Upper lobe of left lung (tissue), 6 donors: ENCODE measurements at regions not wholly inside any gene's neighbourhood (a gene's known extent, or its start where the extent isn't known, plus 50 kb on each side); places are given as distances from the start of the nearest gene placed in this dataset.
"Not testable (repeated sequence)": the region's sequence is repeated elsewhere in the genome, so short reads cannot be mapped to it uniquely, and the experiment has no call there.

Source experiments
- ATAC-seq, 2 donors: fragments of 200-7000 bp; cut with Tn5 transposase; one replicate each; pipeline ENCODE4 v1.9.1; 2022; ENCODE audit warnings: mild to moderate bottlenecking in 2 of 2, moderate library complexity in 2 of 2; ENCODE audit not compliant: low FRiP score in 2 of 2
- DNase-seq, 2 donors: peaks; one replicate each; pipeline ENCODE4 v3.0.0-alpha.2; 2019 to 2020
- H3K27ac ChIP-seq, 4 donors: fragments of 200-600 bp; sonication (generic); one replicate each; pipeline ENCODE4 v1.5.1; 2016 to 2019
- H3K27me3 ChIP-seq, 4 donors: fragments of 200-600 bp; sonication (generic); one replicate each; pipeline ENCODE4 v1.5.1; 2017 to 2019
- H3K36me3 ChIP-seq, 4 donors: fragments of 200-600 bp; sonication (generic); one replicate each; pipeline ENCODE4 v1.5.1; 2016 to 2019
- H3K4me1 ChIP-seq, 4 donors: fragments of 200-600 bp; sonication (generic); one replicate each; pipeline ENCODE4 v1.5.1; 2018 to 2019
- H3K4me3 ChIP-seq, 4 donors: fragments of 200-600 bp; sonication (generic); one replicate each; pipeline ENCODE4 v1.5.1; 2017 to 2019; ENCODE audit warnings: mild to moderate bottlenecking in 2 of 4, moderate library complexity in 1 of 4
- H3K9me3 ChIP-seq, 4 donors: fragments of 200-600 bp; sonication (generic); one replicate each; pipeline ENCODE4 v1.5.1; 2018 to 2019
- WGBS, 2 donors: methylation state at CpG; one replicate each; pipeline ENCODE4 v1.1.5; 2017 to 2018; 5-methylcytosine and 5-hydroxymethylcytosine counted together
- donor health status: DM: no; HTN: no; CAD: no; lungs with moderate emphysema.
- donor health status: DM: no; HTN: yes; CAD: no; lungs with severe emphysema.

GRCh38 chr15:20628538-20628937 lies 86.9 kb upstream of the GOLGA6L6 start:
- peak in 1 of 2 donors; percentile 58 for ATAC-seq
- WGBS, 2 donors: no CpG with 5 or more reads among the region's 30 CpGs
- H3K9me3 ChIP-seq, H3K4me1 ChIP-seq, DNase-seq, H3K27ac ChIP-seq, H3K36me3 ChIP-seq, H3K4me3 ChIP-seq, H3K27me3 ChIP-seq: not testable (repeated sequence)

DNA sequence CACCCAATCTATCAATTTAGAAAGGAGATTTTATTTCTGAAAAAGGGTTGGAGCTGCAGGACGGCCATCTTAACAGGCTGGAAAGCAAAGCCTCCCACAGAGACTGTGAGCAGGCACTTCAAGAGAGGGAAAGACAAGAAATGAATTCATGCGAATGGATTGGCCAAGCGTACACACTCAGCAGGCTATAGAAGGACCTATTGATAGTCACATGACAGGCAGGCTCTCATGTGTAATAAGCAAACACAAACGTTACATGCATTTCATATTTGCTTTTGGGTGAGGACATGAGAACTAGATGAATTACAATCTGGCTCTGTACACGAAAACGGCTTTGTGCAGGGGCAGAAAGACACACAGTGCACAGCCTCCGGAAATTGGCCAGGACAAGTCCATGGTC lies 83.9 kb upstream of the GOLGA6L6 start:
- ATAC-seq: peak in 1 of 2 donors; percentile 39
- not testable (repeated sequence) for H3K27me3 ChIP-seq, H3K36me3 ChIP-seq, H3K4me3 ChIP-seq, H3K9me3 ChIP-seq, H3K27ac ChIP-seq, H3K4me1 ChIP-seq, DNase-seq
- WGBS, 2 donors: 71% methylated on average over 4 of the region's 7 CpGs; no CpG with 5 or more reads in 1 of the 2 donors

- DNase-seq, H3K4me1 ChIP-seq, H3K27ac ChIP-seq, H3K36me3 ChIP-seq, H3K27me3 ChIP-seq, H3K4me3 ChIP-seq, H3K9me3 ChIP-seq: not testable (repeated sequence)
- ATAC-seq: peak in 1 of 2 donors; percentile 19
- 73% methylated on average over 3 of the region's 3 CpGs; no CpG with 5 or more reads in 1 of the 2 donors for WGBS, 2 donors
Measured at GRCh38 chr15:20624085-20624484, 82.5 kb upstream of the GOLGA6L6 start.

DNA sequence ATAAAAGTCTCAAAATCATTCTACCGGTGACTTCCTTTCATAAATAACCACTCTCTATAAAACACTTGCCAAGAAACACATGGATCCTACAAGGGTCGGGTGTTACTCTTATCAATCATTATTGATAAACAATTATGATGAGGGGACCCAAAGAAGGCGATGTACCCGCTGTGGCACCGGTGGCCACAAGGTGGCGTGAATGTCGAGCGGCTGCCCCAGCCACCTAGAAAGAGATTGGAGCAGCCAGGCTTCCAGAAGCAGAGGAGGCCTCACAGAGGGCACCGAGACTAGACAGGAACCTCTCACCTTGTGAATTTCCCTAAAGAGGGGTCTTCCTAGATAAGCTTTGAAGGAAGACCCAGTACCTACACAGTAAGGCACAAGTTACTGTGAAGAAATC lies 80.5 kb upstream of the GOLGA6L6 start:
- not testable (repeated sequence) for H3K36me3 ChIP-seq, H3K27me3 ChIP-seq, H3K4me3 ChIP-seq, H3K9me3 ChIP-seq, H3K4me1 ChIP-seq, H3K27ac ChIP-seq, DNase-seq
- peak in 1 of 2 donors; percentile 34 for ATAC-seq
- no CpG with 5 or more reads among the region's 9 CpGs for WGBS, 2 donors

- WGBS, 2 donors: 69 to 75% methylated on average over 7 to 8 of the region's 10 CpGs
- DNase-seq: not testable (repeated sequence)
Measured at GRCh38 chr15:20614549-20614948, 72.9 kb upstream of the GOLGA6L6 start.

DNA sequence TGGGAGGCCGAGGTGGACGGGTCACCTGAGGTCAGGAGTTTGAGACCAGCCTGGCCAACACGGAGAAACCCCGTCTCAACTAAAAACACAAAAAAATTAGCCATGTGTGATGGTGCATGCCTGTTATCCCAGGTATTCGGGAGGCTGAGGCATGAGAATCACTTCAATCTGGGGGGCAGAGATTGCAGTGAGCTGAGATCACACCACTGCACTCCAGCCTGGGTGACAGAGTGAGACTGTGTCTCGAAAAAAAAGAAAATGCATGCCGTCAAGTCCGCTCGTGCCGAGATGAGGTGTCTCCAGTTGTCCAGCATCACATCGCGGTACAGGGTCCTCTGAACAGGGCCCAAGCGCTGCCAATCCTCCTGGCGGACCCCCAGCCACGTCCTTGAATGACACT lies 71.2 kb upstream of the GOLGA6L6 start:
- not testable (repeated sequence) for H3K4me1 ChIP-seq, H3K27ac ChIP-seq, H3K27me3 ChIP-seq, H3K36me3 ChIP-seq, H3K9me3 ChIP-seq, ATAC-seq, DNase-seq, H3K4me3 ChIP-seq
- 78 to 86% methylated on average over 7 to 10 of the region's 15 CpGs for WGBS, 2 donors

More at GRCh38 chr15:20614549-20614948, 72.9 kb upstream of the GOLGA6L6 start:
- H3K4me3 ChIP-seq, H3K27me3 ChIP-seq, H3K4me1 ChIP-seq, H3K36me3 ChIP-seq, ATAC-seq, H3K9me3 ChIP-seq, H3K27ac ChIP-seq: not testable (repeated sequence)

GRCh38 chr15:20612356-20612755 lies 70.8 kb upstream of the GOLGA6L6 start:
- WGBS, 2 donors: 83 to 93% methylated on average over 5 of the region's 9 CpGs
- not testable (repeated sequence) for H3K27me3 ChIP-seq, H3K27ac ChIP-seq, H3K36me3 ChIP-seq, H3K9me3 ChIP-seq, H3K4me1 ChIP-seq, H3K4me3 ChIP-seq
- DNase-seq: peak in 1 of 2 donors; percentile 37
- peak; percentile 33 to 54 for ATAC-seq

GRCh38 chr15:20611667-20612290 lies 70.2 kb upstream of the GOLGA6L6 start:
- not testable (repeated sequence) for DNase-seq, H3K27me3 ChIP-seq, H3K27ac ChIP-seq, H3K4me1 ChIP-seq, H3K9me3 ChIP-seq, H3K4me3 ChIP-seq, H3K36me3 ChIP-seq
- WGBS, 2 donors: no CpG with 5 or more reads among the region's 11 CpGs
- ATAC-seq: peak; percentile 23 to 28

GRCh38 chr15:20608179-20608578 lies 66.6 kb upstream of the GOLGA6L6 start:
- H3K36me3 ChIP-seq, H3K9me3 ChIP-seq, ATAC-seq, H3K27me3 ChIP-seq, DNase-seq, H3K4me3 ChIP-seq, H3K4me1 ChIP-seq, H3K27ac ChIP-seq: not testable (repeated sequence)
- WGBS, 2 donors: 88 to 94% methylated on average over 5 to 6 of the region's 9 CpGs

- peak in 1 of 2 donors; percentile 10 for ATAC-seq
- H3K4me3 ChIP-seq, H3K9me3 ChIP-seq, H3K27ac ChIP-seq, H3K4me1 ChIP-seq, H3K27me3 ChIP-seq, H3K36me3 ChIP-seq: not testable (repeated sequence)
- 50% methylated on average over 2 of the region's 3 CpGs; no CpG with 5 or more reads in 1 of the 2 donors for WGBS, 2 donors
- peak in 1 of 2 donors; percentile 27 for DNase-seq
Measured at GRCh38 chr15:20597245-20597644, 55.6 kb upstream of the GOLGA6L6 start.

DNA sequence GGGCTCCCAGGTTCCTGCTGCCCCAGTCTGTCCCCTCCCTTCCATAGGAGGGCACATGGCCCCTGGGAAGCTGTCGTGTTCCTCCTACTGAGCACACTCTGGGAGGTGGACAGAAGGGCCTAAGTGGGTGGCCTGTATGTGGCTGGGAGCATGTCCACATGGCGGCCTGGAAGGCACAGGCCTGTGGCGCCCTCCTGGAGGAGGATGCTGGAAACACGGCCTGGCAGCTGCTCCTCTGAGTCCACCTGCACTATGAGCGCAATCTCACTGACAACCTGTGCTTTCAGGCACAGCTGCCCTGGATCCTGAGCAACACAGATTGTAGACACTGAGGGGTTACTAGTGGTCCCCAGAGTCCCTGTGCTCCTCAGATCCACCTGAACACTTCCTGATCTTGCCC lies 52.6 kb upstream of the GOLGA6L6 start:
- not testable (repeated sequence) for H3K9me3 ChIP-seq, H3K27ac ChIP-seq, H3K4me1 ChIP-seq, ATAC-seq, H3K27me3 ChIP-seq, H3K4me3 ChIP-seq, H3K36me3 ChIP-seq
- WGBS, 2 donors: no CpG with 5 or more reads among the region's 5 CpGs
- DNase-seq: peak in 1 of 2 donors; percentile 4

DNA sequence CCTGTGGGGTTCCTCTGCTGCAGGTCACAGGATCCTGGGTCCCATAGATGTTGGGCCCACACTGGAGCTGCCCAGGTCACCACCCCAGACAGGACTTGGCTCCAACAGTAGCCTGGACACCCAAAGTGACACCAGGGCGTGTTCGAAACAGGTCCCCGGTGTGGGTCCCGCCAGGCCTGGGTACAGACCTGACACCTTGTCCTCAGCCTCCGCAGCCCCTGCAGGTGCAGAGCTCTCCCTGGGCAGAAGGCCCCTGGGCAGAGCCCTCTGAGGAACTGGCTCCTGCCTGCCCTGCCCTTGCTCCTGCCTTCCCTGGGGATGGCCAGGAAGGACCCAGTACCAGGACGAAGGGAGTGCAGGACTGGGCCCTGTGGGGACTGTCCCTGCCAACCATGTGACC lies 50.3 kb upstream of the GOLGA6L6 start:
- H3K27me3 ChIP-seq, H3K27ac ChIP-seq, ATAC-seq, H3K4me3 ChIP-seq, H3K9me3 ChIP-seq, H3K4me1 ChIP-seq, H3K36me3 ChIP-seq: not testable (repeated sequence)
- no CpG with 5 or more reads among the region's 6 CpGs for WGBS, 2 donors
- DNase-seq: peak in 1 of 2 donors; percentile 49
